ENCODE measurements at regions not wholly inside any gene's neighbourhood (a gene's known extent, or its start where the extent isn't known, plus 50 kb on each side); places are given as distances from the start of the nearest gene placed in this dataset.

GRCh38 chr2:237198164-237198855, 112.6 kb downstream of the COPS8 start:
- TF ChIP-seq, protein P1, sequence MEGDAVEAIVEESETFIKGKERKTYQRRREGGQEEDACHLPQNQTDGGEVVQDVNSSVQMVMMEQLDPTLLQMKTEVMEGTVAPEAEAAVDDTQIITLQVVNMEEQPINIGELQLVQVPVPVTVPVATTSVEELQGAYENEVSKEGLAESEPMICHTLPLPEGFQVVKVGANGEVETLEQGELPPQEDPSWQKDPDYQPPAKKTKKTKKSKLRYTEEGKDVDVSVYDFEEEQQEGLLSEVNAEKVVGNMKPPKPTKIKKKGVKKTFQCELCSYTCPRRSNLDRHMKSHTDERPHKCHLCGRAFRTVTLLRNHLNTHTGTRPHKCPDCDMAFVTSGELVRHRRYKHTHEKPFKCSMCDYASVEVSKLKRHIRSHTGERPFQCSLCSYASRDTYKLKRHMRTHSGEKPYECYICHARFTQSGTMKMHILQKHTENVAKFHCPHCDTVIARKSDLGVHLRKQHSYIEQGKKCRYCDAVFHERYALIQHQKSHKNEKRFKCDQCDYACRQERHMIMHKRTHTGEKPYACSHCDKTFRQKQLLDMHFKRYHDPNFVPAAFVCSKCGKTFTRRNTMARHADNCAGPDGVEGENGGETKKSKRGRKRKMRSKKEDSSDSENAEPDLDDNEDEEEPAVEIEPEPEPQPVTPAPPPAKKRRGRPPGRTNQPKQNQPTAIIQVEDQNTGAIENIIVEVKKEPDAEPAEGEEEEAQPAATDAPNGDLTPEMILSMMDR (IDR thresholded peaks at IDR 0.05) = no peak
- TF ChIP-seq POLR2A (IDR thresholded peaks at IDR 0.05) = no peak

Data from Peyer's patch (tissue), 4 donors.